Skeletal muscle cell (primary cell): ENCODE measurements at regions not wholly inside any gene's neighbourhood (a gene's known extent, or its start where the extent isn't known, plus 50 kb on each side); places are given as distances from the start of the nearest gene placed in this dataset.
A peak's percentile ranks its signal among the peaks of the same experiment; 100 is the strongest.
"Not testable (repeated sequence)": the region's sequence is repeated elsewhere in the genome, so short reads cannot be mapped to it uniquely, and the experiment has no call there.

Source experiments
- DNase-seq: peaks from one replicate; pipeline ENCODE4 v3.0.0-alpha.2; 2010; ENCODE audit warnings: low read depth
- H3K4me3 ChIP-seq: 2 replicates; pipeline ENCODE4 v1.5.1; 2011; ENCODE audit warnings: low read depth, mild to moderate bottlenecking, control low read depth, low read length, moderate library complexity

DNA sequence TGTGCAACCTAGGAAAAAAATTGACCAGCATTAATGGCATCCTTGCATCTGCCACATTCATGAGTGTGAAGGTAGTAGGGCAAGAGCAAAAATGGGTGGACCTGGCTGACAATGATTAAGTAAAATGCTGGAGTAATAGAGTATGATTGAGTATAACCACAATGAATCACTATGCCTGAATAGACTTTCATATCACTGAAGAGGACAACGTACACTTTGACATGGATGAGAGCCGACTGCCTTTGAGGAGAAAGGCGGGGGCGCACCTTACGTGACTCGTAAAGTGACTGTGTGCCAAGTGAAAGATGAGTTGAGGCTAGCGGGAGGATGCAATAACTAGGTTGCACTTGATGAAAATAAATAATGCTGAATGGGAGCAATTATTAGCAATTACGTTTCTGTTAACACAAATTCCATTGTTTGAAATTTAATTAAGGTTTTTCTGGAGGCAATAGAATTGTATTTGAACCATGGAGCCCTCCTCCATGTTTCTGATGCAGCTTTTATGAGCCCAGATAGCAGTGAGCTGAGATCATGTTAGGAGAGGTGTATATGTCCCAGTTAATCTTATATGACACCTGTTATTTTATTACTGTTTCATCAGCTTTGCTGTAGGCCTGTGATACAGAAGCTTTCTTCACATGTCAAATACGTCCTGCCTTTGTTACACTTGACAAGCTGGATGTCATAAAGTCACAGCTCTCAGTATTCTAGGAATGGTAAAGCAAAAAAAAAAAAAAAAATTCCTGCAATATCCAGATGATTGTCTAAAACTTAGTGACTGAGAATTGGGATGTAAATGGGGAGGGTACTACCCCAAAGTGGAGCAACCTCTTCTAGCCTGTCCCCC, 596.5 kb downstream of the NXPH1 start:
- H3K4me3 ChIP-seq: no peak overlapping the region
- no peak for DNase-seq

DNA sequence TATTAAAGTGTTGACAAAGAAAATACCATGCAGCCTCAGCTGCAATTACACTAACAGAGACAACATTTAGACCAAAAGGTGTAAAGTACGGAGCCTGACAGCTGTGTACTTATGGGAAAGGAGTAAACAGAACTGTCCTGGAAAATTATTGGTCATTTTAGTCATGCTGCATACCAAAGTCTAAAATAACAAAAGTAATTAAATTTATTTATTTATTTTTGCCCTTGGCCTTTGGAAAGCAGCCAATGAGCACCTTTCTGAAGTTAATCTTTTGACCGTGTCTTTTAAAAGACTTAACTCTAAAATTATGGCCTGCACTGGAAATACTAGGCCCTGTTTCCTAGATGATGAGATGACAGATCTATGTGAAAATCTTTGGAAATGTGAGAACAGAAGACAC, 597.6 kb downstream of the NXPH1 start:
- DNase-seq: no peak
- H3K4me3 ChIP-seq: no peak overlapping the region

DNA sequence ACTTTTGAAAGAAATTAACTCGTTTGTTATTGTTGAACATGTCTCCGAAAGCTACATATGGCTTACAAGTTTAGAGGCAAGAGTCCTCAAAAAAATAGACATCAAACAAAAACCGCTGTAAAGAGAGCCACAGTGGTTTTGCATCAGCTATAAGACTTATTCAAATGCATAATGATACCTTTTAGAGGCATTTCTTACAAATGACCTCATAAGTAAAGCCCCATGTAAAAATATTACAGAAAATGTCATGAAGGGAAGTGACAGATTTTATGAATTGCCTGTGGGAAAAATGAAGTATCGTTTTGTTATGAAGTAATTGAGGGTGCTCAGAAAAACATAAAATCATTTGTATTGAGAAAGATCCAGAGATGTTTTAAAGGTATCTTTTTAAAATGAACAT, 598.0 kb downstream of the NXPH1 start:
- no peak for DNase-seq
- H3K4me3 ChIP-seq: no peak overlapping the region

DNA sequence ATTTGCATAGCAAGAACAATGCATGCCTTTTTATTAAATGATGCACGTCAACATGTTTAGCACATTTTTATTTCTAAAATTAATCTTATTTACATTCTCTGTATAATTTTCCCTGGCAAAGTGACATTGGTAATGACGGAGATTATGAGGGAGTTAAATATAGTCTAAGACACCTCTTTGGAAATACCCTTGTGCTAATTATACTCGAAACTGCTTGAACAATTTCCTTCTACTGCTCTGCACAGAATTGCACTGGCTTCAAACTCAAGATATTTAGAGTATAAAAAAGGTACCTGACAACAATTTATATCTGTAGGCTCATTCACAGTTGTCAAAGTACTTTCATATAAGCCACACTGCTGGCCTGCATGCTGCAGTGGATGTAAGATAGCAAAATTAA, 602.7 kb downstream of the NXPH1 start:
- no peak overlapping the region for H3K4me3 ChIP-seq
- no peak for DNase-seq

DNA sequence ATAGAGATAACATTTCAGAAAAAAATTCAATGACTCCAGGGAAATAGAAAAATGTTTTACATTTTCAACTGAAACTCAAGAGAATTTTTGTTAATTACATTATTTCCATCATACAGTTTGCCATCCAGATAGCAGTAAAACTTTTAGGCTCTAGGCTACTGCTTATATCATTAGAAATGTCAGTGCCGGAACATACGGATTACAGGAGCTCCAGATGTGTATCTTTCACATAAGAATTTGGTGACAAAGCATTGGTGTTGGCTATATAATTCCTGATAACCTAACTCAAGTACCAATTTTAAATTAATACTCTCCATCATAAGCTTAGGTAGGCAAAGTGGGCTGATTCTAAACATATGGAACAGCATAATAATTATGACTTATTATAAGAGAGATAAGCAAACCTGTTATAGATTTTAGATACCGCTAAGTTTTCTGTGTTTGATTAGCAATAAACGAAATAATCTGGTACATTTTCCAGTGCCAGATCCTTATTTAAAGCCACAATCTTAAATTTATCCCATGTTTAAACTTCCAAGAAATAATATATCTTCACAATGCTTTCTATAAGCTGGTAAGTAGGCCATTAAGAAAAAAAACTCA, 637.9 kb downstream of the NXPH1 start:
- no peak for DNase-seq
- H3K4me3 ChIP-seq: no peak overlapping the region

DNA sequence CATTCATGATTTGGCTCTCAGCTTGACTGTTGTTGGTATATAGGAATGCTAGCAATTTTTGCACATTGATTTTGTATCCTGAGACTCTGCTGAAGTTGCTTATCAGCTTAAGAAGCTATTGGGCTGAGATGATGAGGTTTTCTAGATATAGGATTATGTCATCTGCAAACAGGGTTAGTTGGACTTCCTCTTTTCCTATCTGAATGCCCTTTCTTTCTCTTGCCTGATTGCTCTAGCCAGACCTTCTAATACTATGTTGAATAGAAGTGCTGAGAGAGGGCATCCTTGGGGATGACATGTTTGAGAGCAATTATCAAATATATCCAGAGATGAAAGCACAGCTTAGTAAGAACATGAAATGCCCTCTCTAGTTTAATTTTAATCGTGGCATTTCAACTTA, 642.4 kb downstream of the NXPH1 start:
- DNase-seq, H3K4me3 ChIP-seq: not testable (repeated sequence)

DNA sequence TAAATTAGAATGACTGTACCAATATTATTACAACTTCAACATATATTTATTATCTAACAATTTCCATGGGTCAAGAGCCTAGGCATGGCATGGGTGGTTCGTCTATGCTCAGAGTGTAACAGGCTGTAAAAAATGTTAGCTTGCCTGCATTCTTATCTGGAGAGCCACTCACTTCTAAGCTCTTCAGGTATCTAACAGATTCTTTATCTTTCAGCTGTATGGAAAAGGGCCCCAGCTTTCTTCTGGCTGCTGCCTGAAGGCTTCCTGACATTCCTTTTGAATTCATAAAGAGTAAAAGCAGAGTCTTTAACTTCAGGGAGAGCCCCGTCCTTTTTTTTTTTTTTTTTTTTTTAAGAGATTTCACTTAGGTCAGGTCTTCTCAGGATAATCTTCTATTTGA, 648.8 kb downstream of the NXPH1 start:
- H3K4me3 ChIP-seq: no peak overlapping the region
- DNase-seq: no peak

DNA sequence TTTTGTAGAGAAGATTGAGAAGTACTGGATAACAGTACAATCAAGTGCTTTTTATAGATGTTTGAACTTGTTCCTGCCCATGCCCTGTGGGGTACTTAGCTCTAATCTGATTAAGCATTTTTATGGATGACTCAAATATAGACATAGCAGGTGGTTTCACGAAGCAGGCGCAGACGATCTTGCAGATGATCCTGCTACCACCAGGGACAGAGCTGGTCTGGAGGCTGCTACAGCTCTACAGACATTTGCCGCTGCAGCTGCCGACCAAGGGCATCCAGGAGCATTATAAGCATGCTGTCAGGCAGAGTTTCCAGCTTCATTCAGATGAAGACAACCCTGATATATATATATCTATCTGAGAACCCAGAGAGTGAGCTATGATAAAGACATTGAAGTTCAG, 650.4 kb downstream of the NXPH1 start:
- no peak overlapping the region for H3K4me3 ChIP-seq
- DNase-seq: no peak

DNA sequence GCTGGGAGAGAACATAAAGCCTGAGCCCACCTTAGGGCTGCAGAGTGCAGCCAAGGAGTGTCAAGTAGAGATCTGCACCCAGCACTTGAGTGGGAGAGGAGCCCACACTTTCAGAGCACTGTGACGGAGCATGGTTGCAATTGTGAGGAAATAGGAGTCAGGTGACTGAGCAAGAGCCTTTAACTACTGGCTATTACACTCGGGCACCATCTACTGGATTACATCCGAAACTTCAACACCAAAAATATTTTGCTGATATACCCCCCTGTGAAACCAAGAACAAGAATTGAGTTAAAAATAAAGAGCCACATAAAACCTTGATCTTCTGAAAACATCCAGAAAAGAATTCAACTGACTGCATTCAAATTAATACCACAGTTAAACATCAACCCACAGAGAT, 657.9 kb downstream of the NXPH1 start:
- DNase-seq: no peak
- no peak overlapping the region for H3K4me3 ChIP-seq

DNA sequence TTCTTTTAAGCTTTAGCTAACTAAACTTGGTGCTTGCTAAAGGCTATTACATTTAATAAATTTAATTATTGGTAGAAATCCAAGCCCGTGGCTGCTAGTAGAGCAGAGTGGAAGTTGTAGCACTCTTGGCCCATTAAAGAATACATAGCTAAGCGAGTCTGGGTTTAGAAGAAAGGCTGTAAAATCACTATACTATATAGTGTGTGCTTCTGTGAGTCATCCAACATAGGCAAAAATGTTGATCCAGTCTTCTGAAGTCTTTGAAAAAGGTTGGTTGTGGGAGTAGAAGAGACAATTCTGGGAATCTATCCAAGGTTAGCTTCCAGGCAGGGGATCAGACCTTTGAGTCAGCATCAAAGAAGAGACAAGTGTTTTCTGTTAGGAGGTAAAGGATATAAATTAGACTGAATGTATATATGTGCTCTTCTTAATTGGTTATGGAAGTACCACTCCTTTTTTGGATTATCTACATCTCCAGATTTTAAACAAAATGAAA, 664.2 kb downstream of the NXPH1 start:
- no peak overlapping the region for H3K4me3 ChIP-seq
- DNase-seq: no peak

DNA sequence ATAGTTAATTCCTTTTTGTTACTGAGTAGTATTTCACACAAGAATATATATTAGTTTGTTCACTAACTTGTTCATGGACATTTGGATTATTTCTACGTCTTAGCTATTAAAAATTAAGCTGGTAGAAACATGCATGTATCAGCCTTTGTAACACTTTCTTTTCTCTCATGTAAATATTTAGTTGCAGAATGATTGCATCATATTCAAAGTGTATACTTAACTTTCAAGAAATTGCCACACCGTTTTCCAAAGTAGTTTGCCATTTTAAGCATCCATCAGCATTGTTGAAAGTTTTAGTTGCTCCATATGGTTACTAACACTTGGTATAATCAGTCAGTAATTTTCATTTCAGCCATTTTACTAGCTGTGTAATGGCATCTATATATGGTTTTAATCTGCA, 666.9 kb downstream of the NXPH1 start:
- no peak overlapping the region for H3K4me3 ChIP-seq
- no peak for DNase-seq

DNA sequence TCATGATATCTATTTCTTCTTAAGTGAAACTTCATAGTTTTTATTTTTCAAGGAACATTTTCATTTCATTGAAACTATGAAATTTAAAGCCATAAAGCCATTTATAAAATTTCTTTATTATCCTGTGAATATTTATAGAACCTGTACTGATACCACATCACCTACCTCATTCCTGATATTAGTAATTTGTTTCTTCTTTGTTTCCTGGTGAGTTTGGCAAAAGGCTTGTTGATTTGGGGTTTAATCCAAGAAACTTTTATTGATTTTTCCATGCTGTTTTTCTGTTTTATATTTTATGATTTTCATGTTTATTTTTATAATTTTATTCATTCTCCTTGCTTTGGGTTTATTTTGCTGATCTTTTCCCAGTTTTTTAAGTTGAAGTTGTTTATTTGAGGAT, 669.4 kb downstream of the NXPH1 start:
- DNase-seq: no peak
- no peak overlapping the region for H3K4me3 ChIP-seq

DNA sequence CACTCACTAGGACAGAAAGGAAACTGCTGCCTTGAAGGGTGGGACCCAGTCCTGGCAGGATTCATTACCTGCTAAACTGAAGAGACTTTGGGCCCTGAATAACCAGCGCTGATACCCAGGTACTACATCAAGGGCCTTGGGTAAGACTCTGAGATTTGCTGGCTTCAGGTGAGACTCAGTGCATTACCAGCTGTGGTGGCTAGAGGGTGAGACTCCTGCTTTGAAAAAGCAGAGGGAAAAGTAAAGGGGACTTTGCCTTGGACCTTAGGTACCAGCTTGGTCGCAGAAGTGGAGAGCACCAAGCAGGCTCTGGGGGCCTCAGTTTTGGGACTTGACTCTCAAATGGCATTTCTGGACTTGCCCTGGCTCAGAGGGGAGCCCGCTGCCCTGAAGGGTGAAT, 673.3 kb downstream of the NXPH1 start:
- H3K4me3 ChIP-seq: no peak overlapping the region
- no peak for DNase-seq

DNA sequence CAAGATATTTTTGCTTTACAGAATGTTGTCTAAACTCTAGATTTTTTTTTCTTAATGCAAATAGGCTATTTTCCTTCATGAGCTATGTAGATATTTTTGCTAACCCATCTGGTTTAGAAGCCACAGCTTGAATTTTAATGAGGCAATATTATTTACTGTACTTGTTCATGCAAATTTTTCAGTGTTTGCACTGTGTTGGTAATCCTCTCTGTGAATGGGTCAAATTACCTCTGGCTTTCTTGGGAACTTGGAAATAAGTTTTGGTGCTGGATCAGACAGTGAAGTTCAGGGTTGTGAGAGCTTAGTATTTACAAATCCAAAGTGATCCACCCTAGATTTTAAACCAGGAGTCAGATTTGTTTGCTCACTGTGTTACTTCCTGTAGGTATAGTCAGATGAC, 686.9 kb downstream of the NXPH1 start:
- no peak for DNase-seq
- no peak overlapping the region for H3K4me3 ChIP-seq

DNA sequence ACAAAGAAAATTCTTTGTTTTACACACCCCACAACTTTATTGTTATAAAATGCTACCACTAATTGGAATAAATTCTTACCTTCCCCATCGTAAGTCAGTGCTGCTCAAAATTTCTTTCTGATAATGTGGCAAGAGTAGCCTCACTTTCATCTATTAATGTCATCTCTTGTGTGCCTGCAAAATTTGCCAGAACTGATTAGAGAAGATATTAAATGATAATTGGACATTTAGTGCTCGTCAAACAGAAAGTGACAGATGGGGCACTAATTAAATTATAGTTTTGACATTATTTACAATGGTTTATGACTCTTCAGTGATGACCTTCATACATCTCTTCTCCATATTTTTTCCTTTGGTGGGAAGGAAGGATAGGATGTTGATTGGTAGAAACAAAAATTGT, 690.9 kb downstream of the NXPH1 start:
- DNase-seq: no peak
- no peak overlapping the region for H3K4me3 ChIP-seq

DNA sequence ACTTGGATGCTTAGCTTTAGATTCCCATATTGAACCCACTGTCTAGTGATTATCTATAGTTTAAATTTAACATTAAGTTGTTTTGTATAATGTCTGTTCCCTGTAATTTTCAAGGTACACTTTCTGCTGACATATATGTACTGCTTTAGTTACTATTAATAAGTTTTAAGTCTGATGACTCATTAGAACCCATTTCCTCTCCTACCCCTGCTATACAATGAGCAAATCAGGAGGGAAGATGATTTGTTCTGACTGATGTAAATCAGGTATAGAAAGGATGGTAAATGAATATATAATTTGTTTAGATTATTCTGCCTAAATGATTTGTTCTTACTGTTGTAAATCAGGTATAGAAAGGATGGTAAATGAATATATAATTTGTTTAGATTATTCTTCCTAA, 691.8 kb downstream of the NXPH1 start:
- no peak for DNase-seq
- H3K4me3 ChIP-seq: no peak overlapping the region

DNA sequence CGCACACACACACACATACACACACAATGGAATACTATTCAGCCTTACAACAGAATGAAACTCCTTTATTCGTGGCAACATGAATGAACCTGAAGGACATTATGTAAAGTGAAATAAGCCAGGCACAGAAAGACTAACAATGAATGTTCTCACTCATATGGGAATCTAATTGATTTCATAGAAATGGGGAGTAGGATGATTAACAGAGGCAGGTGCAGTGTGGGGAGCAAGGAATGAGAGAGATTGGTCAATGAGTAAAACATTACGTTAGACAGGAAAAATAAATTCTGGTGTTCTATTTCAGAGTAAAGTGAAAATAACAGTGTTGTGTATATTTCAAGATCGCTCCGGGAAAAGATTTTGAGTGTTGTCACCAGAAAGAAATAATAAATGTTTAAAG, 694.5 kb downstream of the NXPH1 start:
- DNase-seq: no peak
- no peak overlapping the region for H3K4me3 ChIP-seq

DNA sequence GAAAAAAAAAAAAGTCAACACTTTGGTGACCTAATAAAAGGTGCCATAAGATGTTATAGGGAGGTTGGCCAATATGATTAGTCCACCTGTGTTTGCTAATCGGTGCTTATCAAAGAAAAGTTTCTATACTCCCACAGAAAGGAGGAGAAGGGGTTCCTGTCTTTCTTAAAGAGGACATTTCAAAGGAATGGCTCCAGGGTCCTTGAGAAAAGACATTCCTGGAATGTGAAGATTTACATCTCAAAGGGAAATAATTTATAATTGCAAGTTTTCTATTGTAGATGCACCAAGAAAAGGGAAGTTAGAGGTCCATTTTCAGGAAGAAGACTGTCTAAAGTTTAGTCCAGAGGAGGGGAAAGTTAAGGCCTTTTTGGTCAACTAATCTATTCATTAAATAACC, 715.3 kb downstream of the NXPH1 start:
- no peak for DNase-seq
- no peak overlapping the region for H3K4me3 ChIP-seq

DNA sequence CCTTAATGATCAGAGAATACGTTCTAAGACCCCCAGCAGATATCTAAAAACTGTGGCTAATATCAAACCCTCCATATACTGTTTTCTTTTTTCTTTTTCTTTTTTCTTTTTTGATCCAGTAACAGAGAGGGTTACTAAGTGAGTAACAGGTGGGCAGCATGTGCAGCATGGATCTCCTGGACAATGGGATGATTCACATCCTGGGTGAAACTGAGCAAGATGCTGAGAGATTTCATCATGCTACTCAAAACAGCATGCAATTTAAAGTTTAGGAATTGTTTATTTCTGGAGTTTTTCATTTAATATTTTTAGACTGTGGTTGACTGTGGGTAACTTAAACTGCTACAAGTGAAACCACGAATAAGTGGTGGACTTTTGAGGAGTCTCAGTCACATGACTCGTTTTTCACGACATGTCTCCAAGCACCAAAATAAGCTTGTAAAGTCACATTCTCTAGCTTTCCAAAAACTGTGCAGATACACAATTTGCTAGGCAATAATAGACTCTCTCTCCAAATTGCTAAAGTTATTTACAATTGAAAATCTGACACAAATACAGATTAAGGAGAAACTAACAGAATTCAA, 716.2 kb downstream of the NXPH1 start:
- H3K4me3 ChIP-seq: no peak overlapping the region

DNA sequence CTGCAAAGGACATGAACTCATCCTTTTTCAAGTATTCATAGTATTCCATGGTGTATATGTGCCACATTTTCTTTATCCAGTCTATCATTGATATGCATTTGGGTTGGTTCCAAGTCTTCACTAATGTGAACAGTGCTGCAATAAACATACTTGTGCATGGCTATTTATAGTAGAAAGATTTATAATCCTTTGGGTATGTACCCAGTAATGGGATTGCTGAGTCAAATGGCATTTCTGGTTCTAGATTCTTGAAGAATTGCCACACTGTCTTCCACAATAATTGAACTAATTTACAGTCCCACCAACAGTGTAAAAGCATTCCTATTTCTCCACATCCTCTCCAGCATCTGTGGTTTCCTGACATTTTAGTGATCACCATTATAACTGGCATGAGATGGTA, 730.3 kb downstream of the NXPH1 start:
- DNase-seq: not testable (repeated sequence)

More for the DNA sequence above, 716.2 kb downstream of the NXPH1 start:
- peak; percentile 1 for DNase-seq

DNA sequence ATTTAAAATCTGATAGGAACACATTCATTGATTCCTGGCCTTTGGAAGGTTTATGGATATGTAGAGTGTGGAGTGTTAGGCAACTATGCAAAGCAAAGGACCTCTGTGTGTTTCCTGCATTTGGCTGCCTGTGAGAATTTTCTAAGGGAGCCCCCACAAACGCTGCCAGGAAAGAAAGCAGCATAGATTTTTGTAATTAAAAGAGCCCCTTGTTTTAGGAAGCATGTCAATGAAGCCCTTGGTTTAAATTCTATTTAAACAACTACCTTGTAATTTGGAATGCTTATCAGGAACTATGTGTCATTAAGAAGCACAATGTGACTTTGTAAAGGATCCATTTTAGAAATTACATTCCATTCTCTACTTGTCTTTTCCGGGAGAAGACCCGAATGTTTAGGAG, 742.5 kb downstream of the NXPH1 start:
- DNase-seq: no peak
- no peak overlapping the region for H3K4me3 ChIP-seq

More for the DNA sequence above, 730.3 kb downstream of the NXPH1 start:
- not testable (repeated sequence) for H3K4me3 ChIP-seq
